Lower leg skin (tissue), 3 donors: ENCODE measurements at regions not wholly inside any gene's neighbourhood (a gene's known extent, or its start where the extent isn't known, plus 50 kb on each side); places are given as distances from the start of the nearest gene placed in this dataset.

Source experiments
- CTCF ChIP-seq, 3 donors: fragments of 450-650 bp; IDR thresholded peaks; one replicate each; pipeline ENCODE4 v1.5.1; 2016; ENCODE audit warnings: antibody characterized with exemption in 3 of 3, mild to moderate bottlenecking in 3 of 3, moderate library complexity in 2 of 3
- POLR2A ChIP-seq, 2 donors: fragments of 450-650 bp; IDR thresholded peaks; one replicate each; pipeline ENCODE4 v1.6.1; 2016 to 2017; ENCODE audit warnings: antibody characterized with exemption in 2 of 2, mild to moderate bottlenecking in 1 of 2, moderate library complexity in 1 of 2

DNA sequence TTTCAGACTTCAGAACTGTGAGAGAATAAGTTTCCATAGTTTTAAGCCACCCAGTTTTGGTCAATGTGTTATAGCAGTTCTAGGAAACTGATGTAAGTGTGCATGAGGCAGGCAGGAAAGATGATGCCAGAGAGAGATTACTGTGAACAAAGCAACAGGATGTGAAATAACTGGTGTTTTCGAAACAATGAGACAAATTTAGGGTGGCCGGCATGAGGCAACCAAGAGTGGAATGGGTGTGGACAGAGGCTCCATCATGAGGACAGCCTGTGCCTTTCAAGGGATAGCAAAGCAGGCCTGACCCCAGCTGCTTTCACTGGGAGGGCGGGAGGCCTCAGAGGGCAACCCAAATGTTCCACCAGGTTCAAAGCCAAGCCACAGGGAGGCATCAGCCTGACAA is 67.3 kb upstream of the UCN3 start:
- TF ChIP-seq CTCF (IDR thresholded peaks at IDR 0.05): no peak
- no peak for TF ChIP-seq POLR2A (IDR thresholded peaks at IDR 0.05)
